ENCODE measurements at regions not wholly inside any gene's neighbourhood (a gene's known extent, or its start where the extent isn't known, plus 50 kb on each side); places are given as distances from the start of the nearest gene placed in this dataset.

DNA sequence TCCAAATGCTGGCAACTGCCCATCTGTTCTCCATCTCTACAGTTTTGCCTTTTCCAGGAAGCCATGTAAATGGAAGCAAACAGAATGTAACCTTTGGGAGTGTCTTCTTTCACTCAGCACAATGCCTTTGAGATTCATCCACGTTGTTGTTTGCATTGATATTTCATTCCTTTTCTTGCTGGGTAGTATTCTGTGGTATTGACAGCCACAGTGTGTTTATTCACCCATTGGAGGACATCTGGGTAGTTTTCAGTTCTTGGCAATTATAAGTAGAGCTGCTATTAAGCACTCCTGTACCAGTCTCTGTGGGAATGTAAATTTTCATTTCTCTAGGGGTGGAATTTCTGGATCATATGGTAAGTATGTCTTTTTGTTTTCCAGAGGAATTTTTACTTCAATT, 194.3 kb upstream of the RPS6KA3 start:
- H3K9me3 Mint-ChIP-seq = peaks cover 40% of the 10 kb centered on the region
- Histone ChIP-seq H3K27ac (ENCODE audit: low read depth, low read length) (no peak overlapping the region), H3K4me1 (ENCODE audit: control insufficient read depth, insufficient read depth, low read length) (no peaks in the 10 kb centered on the region), H3K9me3 (ENCODE audit: control insufficient read depth, low read length) (peaks cover 6% of the 10 kb centered on the region), H3K4me3 (ENCODE audit: low read length) (no peak overlapping the region), H3K36me3 (ENCODE audit: control insufficient read depth, insufficient read depth, low read length) (no peaks in the 10 kb centered on the region), H3K9ac (ENCODE audit: extremely low read depth, low read length, poor library complexity, severe bottlenecking) (no peak overlapping the region), H3K27me3 (ENCODE audit: control insufficient read depth, insufficient read depth, low read length, poor library complexity, severe bottlenecking) (no peaks in the 10 kb centered on the region)
- no peak for DNase-seq
- no peak overlapping the region for H3K27ac Mint-ChIP-seq
- H3K4me3 Mint-ChIP-seq = no peak overlapping the region
- H3K36me3 Mint-ChIP-seq (ENCODE audit: low read depth) = no peaks in the 10 kb centered on the region
- TF ChIP-seq CTCF (conservative IDR thresholded peaks at IDR 0.05) = no peak
- WGBS, 2 experiments (ENCODE audit: insufficient coverage in 1 of 2, insufficient read length in 1 of 2) = 38% methylated on average over 1 of the region's 1 CpG; no CpG with 5 or more reads in 1 of the 2 experiments
- peaks cover 3% of the 10 kb centered on the region for H3K27me3 Mint-ChIP-seq (ENCODE audit: insufficient read depth)
- no peaks in the 10 kb centered on the region for H3K4me1 Mint-ChIP-seq

DNA sequence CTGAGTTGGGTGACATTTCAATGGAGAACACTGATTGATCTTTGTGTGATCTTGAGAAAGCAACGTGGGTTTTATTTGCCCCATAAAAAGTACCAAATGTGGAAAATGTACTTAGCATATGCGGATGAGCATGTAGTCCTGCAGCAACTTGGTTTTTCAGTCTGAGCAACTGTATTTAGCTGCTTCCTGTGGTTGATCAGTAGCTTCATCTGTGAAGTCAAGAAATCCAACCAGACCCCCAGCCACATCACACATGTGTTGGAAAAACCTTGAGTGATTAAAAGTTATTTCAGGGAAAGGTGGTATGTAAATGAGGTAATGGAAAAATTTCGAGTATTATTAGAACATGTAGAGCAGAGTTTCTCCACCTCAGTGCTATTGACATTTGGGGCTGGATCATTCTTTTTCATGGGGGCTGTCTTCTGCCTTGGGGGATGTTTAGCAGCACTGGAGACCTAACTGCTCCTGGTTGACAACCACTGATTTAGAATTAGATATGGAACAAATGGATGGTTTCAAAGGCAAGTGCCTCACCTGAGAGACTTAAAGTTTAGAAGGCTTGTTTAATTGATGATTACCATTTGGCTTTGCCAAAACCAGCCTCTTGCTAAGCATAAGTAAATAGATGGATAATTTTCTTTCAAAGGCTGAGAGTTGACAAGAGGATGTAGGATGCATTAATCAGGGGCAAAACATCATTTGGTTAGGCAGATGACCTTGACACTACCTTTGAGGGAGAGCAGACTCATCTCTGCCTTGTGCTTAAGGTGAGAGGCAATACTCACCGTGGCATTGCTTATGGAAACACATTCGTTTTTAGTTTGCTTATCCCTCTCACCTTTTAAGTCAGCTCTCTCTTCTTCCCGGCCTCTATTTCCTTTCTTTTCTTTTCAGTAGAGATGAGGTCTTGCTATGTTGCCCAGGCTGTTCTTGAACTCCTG, 193.0 kb upstream of the RPS6KA3 start:
- H3K36me3 Mint-ChIP-seq (ENCODE audit: low read depth) = no peaks in the 10 kb centered on the region
- H3K9me3 ChIP-seq (ENCODE audit: control insufficient read depth, low read length) = peaks cover 6% of the 10 kb centered on the region
- no peak for TF ChIP-seq CTCF (conservative IDR thresholded peaks at IDR 0.05)
- H3K36me3 ChIP-seq (ENCODE audit: control insufficient read depth, insufficient read depth, low read length) = no peaks in the 10 kb centered on the region
- no peak overlapping the region for H3K4me3 Mint-ChIP-seq
- H3K4me3 ChIP-seq (ENCODE audit: low read length) = no peak overlapping the region
- DNase-seq = no peak
- H3K4me1 Mint-ChIP-seq = no peaks in the 10 kb centered on the region
- H3K4me1 ChIP-seq (ENCODE audit: control insufficient read depth, insufficient read depth, low read length) = no peaks in the 10 kb centered on the region
- peaks cover 2% of the 10 kb centered on the region for H3K27me3 Mint-ChIP-seq (ENCODE audit: insufficient read depth)
- no peak overlapping the region for H3K27ac Mint-ChIP-seq
- no peaks in the 10 kb centered on the region for H3K27me3 ChIP-seq (ENCODE audit: control insufficient read depth, insufficient read depth, low read length, poor library complexity, severe bottlenecking)
- H3K27ac ChIP-seq (ENCODE audit: low read depth, low read length) = no peak overlapping the region
- no peak overlapping the region for H3K9ac ChIP-seq (ENCODE audit: extremely low read depth, low read length, poor library complexity, severe bottlenecking)
- H3K9me3 Mint-ChIP-seq = peaks cover 40% of the 10 kb centered on the region
- WGBS, 2 experiments (ENCODE audit: insufficient coverage in 1 of 2, insufficient read length in 1 of 2) = 79 to 100% methylated on average over 1 to 6 of the region's 6 CpGs

- no peaks in the 10 kb centered on the region for H3K36me3 Mint-ChIP-seq (ENCODE audit: low read depth)
- Histone ChIP-seq H3K27ac (ENCODE audit: low read depth, low read length) (no peak overlapping the region), H3K36me3 (ENCODE audit: control insufficient read depth, insufficient read depth, low read length) (no peaks in the 10 kb centered on the region), H3K4me3 (ENCODE audit: low read length) (no peak overlapping the region), H3K9ac (ENCODE audit: extremely low read depth, low read length, poor library complexity, severe bottlenecking) (no peak overlapping the region), H3K27me3 (ENCODE audit: control insufficient read depth, insufficient read depth, low read length, poor library complexity, severe bottlenecking) (no peaks in the 10 kb centered on the region), H3K9me3 (ENCODE audit: control insufficient read depth, low read length) (peaks cover 6% of the 10 kb centered on the region), H3K4me1 (ENCODE audit: control insufficient read depth, insufficient read depth, low read length) (no peaks in the 10 kb centered on the region)
- H3K4me3 Mint-ChIP-seq = no peak overlapping the region
- H3K9me3 Mint-ChIP-seq = peaks cover 45% of the 10 kb centered on the region
- DNase-seq = no peak
- no peaks in the 10 kb centered on the region for H3K4me1 Mint-ChIP-seq
- peaks cover 2% of the 10 kb centered on the region for H3K27me3 Mint-ChIP-seq (ENCODE audit: insufficient read depth)
- WGBS, 2 experiments (ENCODE audit: insufficient coverage in 1 of 2, insufficient read length in 1 of 2) = no CpG with 5 or more reads among the region's 1 CpG
- no peak overlapping the region for H3K27ac Mint-ChIP-seq
- no peak for TF ChIP-seq CTCF (conservative IDR thresholded peaks at IDR 0.05)
Observed at GRCh38 chrX:20456971-20457370, 190.3 kb upstream of the RPS6KA3 start.
